ENCODE measurements at regions not wholly inside any gene's neighbourhood (a gene's known extent, or its start where the extent isn't known, plus 50 kb on each side); places are given as distances from the start of the nearest gene placed in this dataset.

- no peak for DNase-seq
These were observed 119.9 kb upstream of the HS3ST1 start for GRCh38 chr4:11548597-11549082.

DNA sequence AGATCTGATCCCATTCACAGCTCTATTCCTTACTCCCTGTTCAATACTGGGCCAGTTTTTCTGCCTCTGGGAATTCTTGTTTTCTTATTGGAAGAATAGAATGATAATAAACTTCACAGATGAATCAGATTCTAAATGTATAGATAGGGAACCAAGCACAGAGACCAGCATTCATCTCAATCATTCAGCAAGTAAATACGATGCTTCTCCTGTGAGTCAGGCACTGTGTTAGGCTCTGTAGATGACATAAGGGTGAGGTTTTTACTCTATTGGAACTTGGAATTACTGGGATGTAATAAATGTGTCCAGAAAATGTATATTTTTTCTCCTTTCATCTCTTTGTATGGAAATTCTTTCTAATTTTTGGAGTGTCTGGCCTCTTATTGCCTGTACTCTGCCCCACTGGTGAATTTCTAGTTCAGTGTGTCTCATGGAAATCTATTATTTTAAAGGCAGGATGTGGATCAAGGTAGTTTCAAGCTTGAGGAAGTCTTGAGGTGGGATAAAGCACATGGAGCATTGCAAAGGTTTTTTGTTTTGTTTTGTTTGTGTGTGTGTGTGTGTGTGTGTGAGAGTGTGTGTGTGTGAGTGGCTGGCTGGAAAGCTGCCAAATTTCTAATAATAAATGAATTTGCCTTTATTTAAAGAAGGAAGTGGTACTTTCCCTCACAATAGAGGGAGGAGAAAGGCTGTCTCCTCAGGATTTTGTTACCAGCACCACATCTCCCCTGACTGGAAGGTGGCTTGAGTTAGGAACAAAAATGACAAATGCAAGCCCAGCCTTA, 117.9 kb upstream of the HS3ST1 start:
- DNase-seq = no peak

DNA sequence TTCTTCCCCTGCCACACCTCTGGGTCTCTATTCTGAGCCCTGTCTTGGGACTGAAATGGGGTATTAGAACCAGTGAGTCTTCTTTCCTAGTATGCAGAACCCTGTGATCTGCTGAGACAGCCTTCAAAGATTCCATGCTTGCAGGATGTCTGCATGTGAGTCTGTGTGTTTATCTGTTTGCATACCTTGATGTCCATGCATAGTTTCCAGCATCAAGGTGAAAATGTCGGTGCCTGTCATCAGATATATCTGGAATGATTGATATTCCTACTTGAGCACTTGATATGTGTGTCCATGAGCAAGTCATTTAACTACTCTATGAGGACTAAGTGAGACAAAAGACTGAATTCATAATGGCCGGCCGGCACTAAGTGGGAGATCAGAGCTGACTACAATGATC, 117.0 kb upstream of the HS3ST1 start:
- no peak for DNase-seq

- no peak for DNase-seq
These were observed 115.5 kb upstream of the HS3ST1 start for GRCh38 chr4:11544211-11544610.

DNA sequence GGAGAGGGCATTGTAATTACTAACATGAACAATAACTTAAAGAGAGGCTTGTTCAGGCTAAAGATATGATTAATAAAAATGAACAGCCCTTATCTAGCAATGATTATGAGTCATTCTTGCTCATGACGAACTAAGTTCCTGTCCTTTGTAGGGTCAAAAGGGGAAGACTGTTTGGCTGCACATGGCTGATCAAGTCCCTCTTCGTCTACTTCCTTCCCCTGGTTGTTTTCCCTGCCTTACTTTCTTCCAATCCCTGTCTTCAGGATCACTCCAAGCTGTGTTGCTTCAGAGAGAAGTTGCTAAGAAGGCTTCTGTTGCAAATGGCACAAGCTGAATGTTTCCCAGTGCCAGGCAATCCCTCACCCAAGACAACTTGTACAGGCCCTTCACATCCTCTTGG, 115.0 kb upstream of the HS3ST1 start:
- no peak for DNase-seq

DNA sequence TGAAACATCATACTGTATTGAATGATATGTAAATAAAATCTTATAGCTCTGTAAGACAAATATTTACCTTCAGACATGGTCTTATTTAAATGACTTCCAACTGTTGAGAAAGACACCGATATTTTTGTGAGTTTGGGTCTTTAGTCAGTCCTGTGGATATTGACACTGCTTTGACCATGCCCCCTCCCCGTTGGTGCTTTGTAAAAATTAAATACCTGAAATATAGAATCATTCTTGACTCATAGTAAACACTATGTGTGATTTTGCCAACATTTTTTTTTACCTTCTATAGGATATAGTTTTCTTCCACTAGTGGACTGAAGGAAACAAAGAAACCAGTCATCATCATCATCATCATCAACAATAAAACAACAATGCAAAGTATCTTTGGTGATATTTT, 114.3 kb upstream of the HS3ST1 start:
- DNase-seq = no peak

DNA sequence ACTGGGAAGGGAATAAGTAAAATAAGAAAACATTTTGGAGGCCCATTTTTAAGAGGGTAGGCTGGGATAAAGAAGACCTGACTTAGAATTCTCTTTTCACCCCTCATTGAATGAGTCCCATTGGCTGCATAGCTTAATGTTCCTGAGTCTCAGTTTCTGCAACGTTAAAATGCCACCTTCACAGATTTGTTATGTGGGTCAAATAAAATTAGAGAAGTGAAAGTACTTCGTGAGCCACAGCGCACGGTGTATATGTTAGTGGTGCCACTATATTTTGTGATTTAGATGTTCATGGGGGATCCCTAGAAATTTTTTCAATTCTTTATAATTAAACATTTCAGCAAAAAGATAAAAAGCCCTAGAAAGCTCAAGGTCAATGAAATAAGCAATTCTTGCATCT, 109.2 kb upstream of the HS3ST1 start:
- peak; percentile 21 for DNase-seq

DNA sequence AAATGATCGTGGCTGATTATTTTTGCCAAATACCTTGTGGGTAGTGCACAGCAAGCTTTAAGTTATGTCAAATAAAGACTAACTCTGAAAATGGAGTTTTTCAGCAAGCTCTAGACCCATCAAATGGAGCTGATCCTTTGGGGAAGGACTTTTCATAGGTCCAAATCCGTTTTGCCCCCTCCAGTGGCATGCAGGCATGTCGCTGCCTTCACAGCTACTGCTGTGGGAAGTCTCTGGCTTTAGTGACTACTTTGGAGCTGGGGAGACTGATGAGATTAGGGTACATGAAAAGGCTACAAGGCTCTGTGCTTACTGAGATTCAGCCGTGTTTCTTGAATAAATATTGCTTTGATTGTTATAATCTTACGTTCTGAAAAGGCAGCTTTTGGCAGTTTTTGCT, 106.6 kb upstream of the HS3ST1 start:
- no peak for DNase-seq

DNA sequence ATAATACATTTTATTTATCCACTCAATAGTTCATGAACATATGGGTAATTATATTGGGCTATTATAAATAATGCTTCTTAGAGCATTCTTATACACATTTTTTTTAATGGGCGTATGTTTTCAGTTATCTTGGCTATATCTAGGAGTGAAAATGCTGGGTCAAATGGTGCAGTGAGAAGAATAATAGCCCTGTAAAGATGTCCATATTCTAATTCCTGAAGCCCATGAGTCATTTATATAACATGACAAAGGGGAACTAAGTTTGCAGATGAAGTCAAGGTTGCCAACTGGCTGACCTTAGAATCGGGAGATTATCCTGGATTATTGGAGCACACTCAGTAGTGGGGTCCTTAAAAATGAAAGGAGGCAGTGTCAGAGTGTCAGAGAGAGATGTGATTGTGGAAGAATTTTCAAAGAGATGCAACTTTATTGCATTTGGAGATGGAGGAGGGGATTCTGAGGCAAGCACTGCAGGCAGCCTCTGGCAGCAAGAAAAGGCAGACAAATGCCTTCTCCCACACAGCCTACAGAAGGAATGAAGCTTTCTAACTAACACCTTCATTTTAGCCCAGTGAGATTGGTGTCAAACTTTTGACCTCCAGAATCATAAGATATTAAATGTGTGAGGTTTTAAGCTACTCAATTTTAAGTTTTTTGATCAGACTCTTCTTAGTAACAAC, 106.1 kb upstream of the HS3ST1 start:
- DNase-seq = no peak

GRCh38 chr4:11532138-11532537, 103.4 kb upstream of the HS3ST1 start:
- DNase-seq = no peak

DNA sequence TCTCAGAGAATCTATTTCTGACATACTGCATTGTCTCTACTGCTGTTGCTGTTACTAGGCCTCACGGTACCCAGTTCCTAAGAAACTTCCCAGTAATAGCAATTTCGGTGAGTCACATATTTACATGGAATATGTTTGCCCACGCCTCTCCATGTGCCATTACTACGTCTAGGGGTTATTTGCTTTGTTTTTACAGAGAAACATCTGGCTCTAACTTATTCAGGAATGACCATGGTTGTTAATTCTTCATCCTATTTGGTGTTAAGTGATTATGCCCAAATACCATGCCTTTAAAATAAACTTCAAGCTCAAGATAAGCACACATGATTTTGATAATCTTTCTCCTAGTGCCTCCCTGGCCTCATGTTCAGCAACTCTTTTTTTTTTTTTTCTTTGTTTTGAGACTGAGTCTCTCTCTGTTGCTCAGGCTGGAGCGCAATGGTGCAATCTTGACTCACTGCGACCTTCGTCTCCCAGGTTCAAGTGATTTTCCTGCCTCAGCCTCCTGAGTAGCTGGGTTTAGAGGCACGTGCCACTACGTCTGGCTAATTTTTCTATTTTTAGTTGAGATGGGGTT, 101.0 kb upstream of the HS3ST1 start:
- no peak for DNase-seq

DNA sequence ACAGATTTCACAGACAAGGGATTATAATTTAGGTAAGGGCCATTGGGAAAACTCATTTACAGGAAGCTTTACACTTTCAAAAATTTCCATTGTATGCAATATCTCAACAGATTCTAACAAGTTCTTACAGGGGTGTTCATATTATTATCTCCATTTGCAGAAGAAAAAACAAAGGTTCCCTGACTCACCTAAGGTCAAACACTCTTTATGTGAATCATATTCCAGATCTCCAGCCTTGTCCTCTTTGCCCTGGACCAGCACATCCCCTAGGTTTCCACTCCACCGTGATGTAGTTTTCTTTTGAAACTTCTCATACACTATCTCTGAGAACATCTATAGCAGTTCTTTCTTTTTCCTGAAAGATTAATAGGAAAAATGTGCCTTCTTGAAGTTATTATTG, 96.4 kb upstream of the HS3ST1 start:
- DNase-seq = no peak

DNA sequence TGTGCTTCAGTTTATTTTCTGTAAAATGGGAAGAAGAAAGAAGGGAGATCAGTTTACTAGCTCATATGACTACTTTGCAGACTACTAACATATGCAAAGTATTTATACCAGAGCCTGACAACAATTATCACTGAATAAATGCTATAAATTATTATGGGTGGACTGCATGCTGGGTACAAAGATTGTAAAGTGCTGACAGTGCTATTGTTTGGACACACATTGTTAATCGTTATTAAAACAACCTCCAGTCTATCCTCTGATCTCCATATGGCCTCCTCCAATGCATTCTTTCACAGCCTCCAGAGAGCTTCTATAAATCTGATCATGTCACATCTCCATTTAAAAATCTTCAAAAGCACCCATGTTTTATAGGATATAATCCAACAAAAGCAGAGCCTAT, 90.1 kb upstream of the HS3ST1 start:
- no peak for DNase-seq

DNA sequence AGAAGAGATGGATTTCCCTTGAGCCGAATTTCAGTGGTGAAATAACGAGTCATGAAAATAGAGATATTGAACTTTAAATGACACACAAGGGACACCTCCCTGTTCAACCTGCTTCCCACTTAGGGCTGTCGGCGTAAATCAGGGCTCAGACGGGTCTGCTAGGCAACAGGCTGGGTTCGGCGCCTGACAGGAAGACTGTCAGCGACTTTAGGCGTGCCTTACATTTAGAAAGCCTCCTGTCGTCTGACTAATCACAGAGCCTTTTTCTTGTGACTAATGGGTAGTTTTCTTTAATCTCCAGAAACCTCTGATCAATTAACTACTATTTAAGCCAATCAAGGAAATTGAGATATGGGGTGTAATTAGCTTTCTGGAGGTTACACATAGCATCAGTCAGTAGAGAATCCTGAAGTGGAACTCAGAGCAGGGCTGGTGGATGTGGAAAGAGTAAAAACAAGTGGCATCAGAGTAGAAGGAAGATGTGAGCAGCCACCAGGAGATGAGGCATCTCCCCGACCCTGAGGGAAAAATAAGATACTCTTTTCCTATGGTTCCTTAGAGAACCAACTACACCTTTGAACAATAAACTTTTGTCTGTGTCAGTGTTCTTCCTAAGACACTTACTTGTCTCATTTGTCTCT, 86.2 kb upstream of the HS3ST1 start:
- no peak for DNase-seq

- no peak for DNase-seq
These were observed 85.3 kb upstream of the HS3ST1 start for GRCh38 chr4:11514003-11514402.

DNA sequence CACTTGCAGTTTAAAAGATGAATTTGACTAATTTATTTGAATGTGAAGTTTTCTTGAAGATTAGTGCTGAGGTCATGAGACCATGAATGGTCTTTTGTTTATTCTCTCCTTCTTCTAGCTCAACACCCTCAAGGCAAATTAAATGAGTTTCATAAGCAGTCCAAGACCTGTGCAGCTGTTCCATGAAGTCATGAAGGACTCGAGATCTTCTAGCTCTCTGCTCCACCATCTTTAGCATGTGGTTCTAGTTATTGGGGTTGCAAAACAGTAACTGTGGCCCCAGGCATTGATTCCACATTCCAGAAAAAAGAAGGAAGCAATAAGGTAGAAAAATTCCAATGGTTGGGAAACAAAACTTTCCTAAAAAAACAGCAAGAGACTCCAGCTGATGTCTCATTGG, 84.2 kb upstream of the HS3ST1 start:
- DNase-seq = no peak

- DNase-seq = no peak
These were observed 82.6 kb upstream of the HS3ST1 start for GRCh38 chr4:11511321-11511720.

DNA sequence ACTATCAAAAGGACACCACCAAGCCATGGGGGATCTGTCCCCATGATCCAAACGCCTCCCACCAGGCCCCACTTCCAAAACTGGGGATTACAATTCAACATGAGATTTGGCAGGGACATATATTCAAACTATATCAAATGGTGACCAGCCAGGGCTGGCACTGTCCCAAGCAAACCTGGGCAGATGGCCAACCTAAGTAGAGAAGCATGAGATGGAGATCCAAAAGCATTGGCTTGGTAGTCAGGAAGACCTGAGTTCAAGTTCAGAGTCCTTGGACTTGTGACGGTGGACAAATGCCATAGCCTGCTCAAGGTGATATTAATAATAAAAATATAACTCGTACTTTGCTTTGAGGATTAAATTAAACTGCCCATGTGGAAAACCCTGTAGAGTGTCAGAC, 79.2 kb upstream of the HS3ST1 start:
- DNase-seq = peak; percentile 6

DNA sequence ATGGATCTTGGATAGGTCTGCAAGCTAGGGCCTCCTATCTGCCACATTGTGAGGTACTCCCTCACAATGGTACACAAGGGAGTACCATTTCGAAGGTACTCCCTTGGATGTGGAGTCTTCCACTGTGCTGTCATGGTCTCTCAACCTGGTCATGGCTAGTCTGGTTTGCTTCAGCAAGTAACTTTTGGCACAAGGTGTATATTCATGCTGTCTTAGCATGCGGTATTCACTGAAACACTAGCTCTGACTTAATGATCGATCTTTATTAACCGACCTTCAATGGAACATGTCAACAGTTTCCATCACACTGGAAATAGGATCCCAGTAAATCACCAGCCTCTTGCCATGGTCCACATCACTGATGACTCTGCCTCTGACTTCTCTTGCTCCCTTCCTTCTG, 77.5 kb upstream of the HS3ST1 start:
- DNase-seq = no peak

DNA sequence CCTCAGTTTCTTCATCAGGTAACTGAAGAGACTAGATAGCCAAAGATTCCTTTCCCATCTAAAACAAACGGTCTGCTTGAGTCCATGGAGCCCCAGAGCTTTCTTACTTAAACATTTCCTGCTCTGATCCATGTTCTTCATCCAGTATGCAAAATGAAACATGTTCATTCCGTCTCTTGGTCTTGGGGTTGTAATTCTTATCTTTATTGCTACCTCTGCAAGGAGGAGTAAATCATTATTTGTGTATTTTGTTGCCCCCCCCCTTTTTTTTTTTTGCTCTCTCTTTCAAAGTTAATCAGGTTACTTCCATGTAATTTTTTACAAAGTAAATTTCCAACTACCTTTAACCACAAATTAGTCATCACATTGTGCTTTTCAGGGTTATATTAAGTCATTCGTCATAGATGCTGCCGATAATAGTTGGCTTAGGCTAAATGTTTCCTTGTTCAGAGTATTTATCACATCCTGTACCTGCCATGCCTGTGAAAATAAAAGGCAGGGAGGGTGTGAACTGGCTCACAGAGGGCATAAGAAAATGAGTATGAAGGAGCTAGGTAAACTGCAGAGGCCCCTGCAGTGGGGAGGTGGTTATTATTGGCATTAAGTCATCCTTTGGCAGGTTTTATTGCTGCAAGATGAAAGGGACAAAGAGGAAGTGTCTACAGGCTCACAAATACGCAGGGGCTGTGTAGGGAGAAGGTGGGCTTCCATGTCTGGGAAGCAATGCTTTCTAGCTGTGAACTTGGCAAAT, 76.7 kb upstream of the HS3ST1 start:
- no peak for DNase-seq

DNA sequence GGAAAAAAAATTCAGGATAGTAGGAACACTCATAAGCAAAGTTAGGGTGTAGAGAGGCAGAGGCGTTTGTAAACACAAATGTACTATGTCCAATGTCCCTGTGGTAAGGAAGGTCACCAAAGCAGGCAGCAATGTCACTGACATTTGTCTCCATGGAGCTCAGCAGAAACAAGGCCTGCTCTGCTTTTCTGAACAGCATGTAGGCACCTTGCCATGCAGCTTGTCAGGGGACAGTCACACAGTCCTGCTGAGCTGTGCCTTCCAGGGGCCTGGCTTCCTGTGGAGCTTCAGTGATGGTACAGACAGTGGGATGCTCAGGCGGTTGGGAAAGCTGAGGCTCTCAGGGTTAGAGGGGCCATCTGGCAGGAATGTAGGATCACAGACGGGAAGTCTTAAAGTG, 74.5 kb upstream of the HS3ST1 start:
- no peak for DNase-seq

GRCh38 chr4:11497972-11498371, 69.3 kb upstream of the HS3ST1 start:
- DNase-seq = no peak

- no peak for DNase-seq
These were observed 68.6 kb upstream of the HS3ST1 start for GRCh38 chr4:11497212-11497806.
